WTC11 (cell line): ENCODE measurements at regions not wholly inside any gene's neighbourhood (a gene's known extent, or its start where the extent isn't known, plus 50 kb on each side); places are given as distances from the start of the nearest gene placed in this dataset.

Experiments used
- ATAC-seq: fragments of 200-7000 bp; cut with Tn5 transposase; 2 replicates; pipeline ENCODE4 v1.10.0; 2021; ENCODE audit warnings: mild to moderate bottlenecking, moderate library complexity
- CTCF ChIA-PET: fragments of 300-600 bp; sonication (Branson Sonifier 250); formaldehyde crosslinking; loops from one replicate; lab custom pipeline; 2021; ENCODE audit warnings: antibody characterized with exemption; lab: Charles Lee
- POLR2A ChIA-PET: fragments of 350-600 bp; sonication (Branson Sonifier 250); formaldehyde crosslinking; loops from one replicate; lab custom pipeline; 2021; ENCODE audit warnings: antibody characterized with exemption; lab: Charles Lee
- DNase-seq: peaks from one replicate; pipeline ENCODE4 v3.0.0; 2021; ENCODE audit warnings: low spot score
- H3K27ac Mint-ChIP-seq: 2 replicates; pipeline ENCODE4 v1.8.0; 2021; ENCODE audit warnings: mixed read lengths
- H3K27me3 Mint-ChIP-seq: 2 replicates; pipeline ENCODE4 v1.8.0; 2021; ENCODE audit warnings: low read depth, mild to moderate bottlenecking, moderate library complexity, mixed read lengths
- H3K36me3 Mint-ChIP-seq: 2 replicates; pipeline ENCODE4 v1.8.0; 2021; ENCODE audit warnings: mixed read lengths
- H3K4me1 Mint-ChIP-seq: 2 replicates; pipeline ENCODE4 v1.8.0; 2022; ENCODE audit warnings: mixed read lengths
- H3K4me3 Mint-ChIP-seq: 2 replicates; pipeline ENCODE4 v1.8.0; 2021; ENCODE audit warnings: mild to moderate bottlenecking, moderate library complexity, mixed read lengths
- H3K9me3 Mint-ChIP-seq: 2 replicates; pipeline ENCODE4 v1.8.0; 2021; ENCODE audit warnings: mixed read lengths
- CBFB ChIP-seq: sonication (generic); formaldehyde crosslinking; IDR thresholded peaks from 2 replicates; pipeline ENCODE4 v1.8.1; 2022; ENCODE audit warnings: mild to moderate bottlenecking, low read depth, missing genetic modification reagents
- CDX4 ChIP-seq: fragments of 250-450 bp; sonication (Bioruptor Pico); IDR thresholded peaks from 2 replicates; pipeline ENCODE4 v1.9.0; 2021; ENCODE audit warnings: moderate library complexity, mild to moderate bottlenecking, inconsistent platforms, borderline replicate concordance
- E2F5 ChIP-seq: sonication (generic); formaldehyde crosslinking; IDR thresholded peaks from 2 replicates; pipeline ENCODE4 v1.8.1; 2022; ENCODE audit warnings: mild to moderate bottlenecking, moderate library complexity, missing genetic modification reagents
- FOXJ3 ChIP-seq: sonication (generic); formaldehyde crosslinking; IDR thresholded peaks from 2 replicates; pipeline ENCODE4 v1.9.0; 2021; ENCODE audit warnings: missing genetic modification reagents, mild to moderate bottlenecking, borderline replicate concordance
- FOXP1 ChIP-seq: sonication (generic); formaldehyde crosslinking; IDR thresholded peaks from 2 replicates; pipeline ENCODE4 v1.8.0; 2022; ENCODE audit warnings: missing genetic modification reagents, mild to moderate bottlenecking, moderate library complexity, borderline replicate concordance
- GABPB1 ChIP-seq: sonication (generic); formaldehyde crosslinking; IDR thresholded peaks from 2 replicates; pipeline ENCODE4 v1.8.1; 2023; ENCODE audit warnings: mild to moderate bottlenecking, missing genetic modification reagents
- GRHL2 ChIP-seq: fragments of 250-450 bp; sonication (Bioruptor Pico); IDR thresholded peaks from 2 replicates; pipeline ENCODE4 v1.8.0; 2022; ENCODE audit warnings: mild to moderate bottlenecking, moderate library complexity; ENCODE audit not compliant: insufficient replicate concordance, severe bottlenecking
- GTF2I ChIP-seq: fragments of 250-450 bp; sonication (Bioruptor Pico); conservative IDR thresholded peaks from 2 replicates; pipeline ENCODE4 v1.4.0; 2021; ENCODE audit warnings: mild to moderate bottlenecking
- HMGA2 ChIP-seq: fragments of 250-450 bp; sonication (Bioruptor Pico); IDR thresholded peaks from 2 replicates; pipeline ENCODE4 v1.4.0; 2021; ENCODE audit warnings: mild to moderate bottlenecking, moderate library complexity
- NFATC4 ChIP-seq: fragments of 250-450 bp; sonication (Bioruptor Pico); IDR thresholded peaks from 2 replicates; pipeline ENCODE4 v1.9.0; 2021; ENCODE audit warnings: mild to moderate bottlenecking
- NFYB ChIP-seq: sonication (generic); formaldehyde crosslinking; conservative IDR thresholded peaks from 2 replicates; pipeline ENCODE4 v1.8.0; 2022; ENCODE audit warnings: low read depth, missing genetic modification reagents
- PREB ChIP-seq: sonication (generic); formaldehyde crosslinking; IDR thresholded peaks from 2 replicates; pipeline ENCODE4 v1.8.1; 2022; ENCODE audit warnings: mild to moderate bottlenecking, missing genetic modification reagents, moderate library complexity, borderline replicate concordance
- SMAD4 ChIP-seq: sonication (generic); formaldehyde crosslinking; IDR thresholded peaks from 2 replicates; pipeline ENCODE4 v1.8.0; 2022; ENCODE audit warnings: mild to moderate bottlenecking, missing genetic modification reagents
- TCF7 ChIP-seq: sonication (generic); formaldehyde crosslinking; IDR thresholded peaks from 2 replicates; pipeline ENCODE4 v1.8.0; 2022; ENCODE audit warnings: mild to moderate bottlenecking, low read depth, missing genetic modification reagents, moderate library complexity
- TEAD4 ChIP-seq: sonication (generic); formaldehyde crosslinking; IDR thresholded peaks from 2 replicates; pipeline ENCODE4 v1.8.0; 2022; ENCODE audit warnings: mild to moderate bottlenecking, missing genetic modification reagents
- ZNF232 ChIP-seq: sonication (generic); formaldehyde crosslinking; IDR thresholded peaks from 2 replicates; pipeline ENCODE4 v1.8.0; 2022; ENCODE audit warnings: mild to moderate bottlenecking, missing genetic modification reagents
- ZNF317 ChIP-seq: sonication (generic); formaldehyde crosslinking; IDR thresholded peaks from 2 replicates; pipeline ENCODE4 v1.8.1; 2023; ENCODE audit warnings: low read depth, mild to moderate bottlenecking, moderate library complexity, missing genetic modification reagents, borderline replicate concordance
- TF ChIP-seq, protein P1 (sequence below): sonication (generic); formaldehyde crosslinking; IDR thresholded peaks from 2 replicates; pipeline ENCODE4 v1.8.1; 2022; ENCODE audit warnings: low read depth, mild to moderate bottlenecking, moderate library complexity, missing genetic modification reagents, borderline replicate concordance
- TF ChIP-seq, protein P2 (sequence below): sonication (generic); formaldehyde crosslinking; IDR thresholded peaks from 2 replicates; pipeline ENCODE4 v1.8.1; 2023; ENCODE audit warnings: mild to moderate bottlenecking, missing genetic modification reagents
- TF ChIP-seq, protein P3 (sequence below): sonication (generic); formaldehyde crosslinking; IDR thresholded peaks from 2 replicates; pipeline ENCODE4 v1.8.0; 2022; ENCODE audit warnings: mild to moderate bottlenecking, missing genetic modification reagents

DNA sequence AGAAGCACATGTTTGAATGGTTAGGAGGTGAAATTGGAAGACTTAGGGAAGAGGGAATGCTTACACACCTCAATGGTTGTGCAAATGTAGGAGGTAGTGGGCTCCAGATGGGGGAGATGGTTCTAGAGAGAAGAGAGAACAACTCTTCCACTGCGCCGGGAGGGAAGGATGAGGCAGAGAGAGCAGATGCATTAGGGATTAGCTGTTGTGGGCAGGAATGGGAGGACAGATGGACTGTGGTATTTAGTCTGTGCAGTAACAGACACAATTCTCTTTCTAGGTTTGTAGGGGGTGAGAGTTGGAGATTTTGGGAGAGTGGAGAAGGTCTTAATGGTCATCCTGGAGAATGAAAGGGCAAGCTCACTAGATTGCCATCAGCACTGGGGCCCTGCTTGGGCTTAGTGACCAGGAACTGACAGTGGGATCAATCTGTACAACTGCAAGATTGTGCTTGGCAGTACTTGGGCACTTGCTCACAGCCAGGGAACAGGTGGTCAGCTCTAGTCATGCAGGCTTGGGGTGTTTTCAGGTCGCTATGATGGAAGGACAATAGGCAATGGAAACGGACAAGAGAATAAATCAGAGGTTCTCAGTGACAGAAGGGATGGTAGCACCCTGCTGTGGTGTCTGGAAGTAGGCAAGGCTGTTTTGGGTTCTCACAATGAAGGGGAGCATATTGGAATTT, 182.0 kb upstream of the MYLIP start (continued):
- TF ChIP-seq E2F5 = no peak
- TF ChIP-seq, protein P1, sequence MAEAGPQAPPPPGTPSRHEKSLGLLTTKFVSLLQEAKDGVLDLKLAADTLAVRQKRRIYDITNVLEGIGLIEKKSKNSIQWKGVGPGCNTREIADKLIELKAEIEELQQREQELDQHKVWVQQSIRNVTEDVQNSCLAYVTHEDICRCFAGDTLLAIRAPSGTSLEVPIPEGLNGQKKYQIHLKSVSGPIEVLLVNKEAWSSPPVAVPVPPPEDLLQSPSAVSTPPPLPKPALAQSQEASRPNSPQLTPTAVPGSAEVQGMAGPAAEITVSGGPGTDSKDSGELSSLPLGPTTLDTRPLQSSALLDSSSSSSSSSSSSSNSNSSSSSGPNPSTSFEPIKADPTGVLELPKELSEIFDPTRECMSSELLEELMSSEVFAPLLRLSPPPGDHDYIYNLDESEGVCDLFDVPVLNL (CRISPR knock-in tag) = no peak

DNA sequence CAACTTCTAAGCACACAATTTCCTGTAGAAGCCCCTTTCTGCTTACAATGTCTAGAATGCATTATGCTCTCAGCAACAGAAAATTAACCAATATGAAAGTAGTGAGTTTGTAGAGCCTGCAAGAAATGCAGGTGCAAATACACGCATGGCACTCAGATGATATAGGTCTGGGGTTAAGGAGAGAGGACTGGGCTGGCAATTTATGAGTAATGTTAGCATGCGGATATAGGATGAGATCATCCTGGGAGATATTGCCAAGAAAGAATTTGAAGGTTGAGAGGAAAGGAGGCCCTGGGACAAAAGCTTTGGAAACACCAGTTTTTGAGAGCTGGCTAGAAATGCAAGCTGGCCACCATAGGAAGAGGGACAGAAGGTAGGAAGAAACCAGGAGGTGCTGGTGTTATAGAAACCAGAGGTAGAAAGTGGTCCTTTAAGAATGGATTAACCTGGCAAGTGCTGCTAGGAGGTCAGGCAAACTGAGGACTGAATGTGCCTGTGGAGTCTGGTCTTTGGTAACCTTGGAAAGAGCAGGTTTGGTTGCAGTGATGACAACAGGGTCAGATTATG, 183.2 kb upstream of the MYLIP start:
- Mint-ChIP-seq H3K36me3 (peaks cover 2% of the 10 kb centered on the region; the same call in 1 of the 2 replicates), H3K27me3 (no peaks in the 10 kb centered on the region), H3K4me1 (peaks cover 18% of the 10 kb centered on the region), H3K27ac (no peak overlapping the region), H3K4me3 (no peak overlapping the region), H3K9me3 (peaks cover 7% of the 10 kb centered on the region)
- ChIA-PET POLR2A (no interaction called here), CTCF (no interaction called here)
- DNase-seq (no peak), ATAC-seq (no peak)
- TF ChIP-seq GTF2I (CRISPR knock-in tag) (no peak), NFATC4 (no peak), ZNF232 (CRISPR knock-in tag) (no peak), TEAD4 (CRISPR knock-in tag) (no peak), CDX4 (CRISPR knock-in tag) (no peak), ZNF317 (CRISPR knock-in tag) (no peak), HMGA2 (CRISPR knock-in tag) (no peak), GRHL2 (CRISPR knock-in tag) (no peak), PREB (no peak), CBFB (no peak), NFYB (CRISPR knock-in tag) (no peak), GABPB1 (no peak), TCF7 (CRISPR knock-in tag) (no peak), FOXP1 (CRISPR knock-in tag) (no peak), FOXJ3 (CRISPR knock-in tag) (no peak), SMAD4 (CRISPR knock-in tag) (no peak)
- TF ChIP-seq, protein P2, sequence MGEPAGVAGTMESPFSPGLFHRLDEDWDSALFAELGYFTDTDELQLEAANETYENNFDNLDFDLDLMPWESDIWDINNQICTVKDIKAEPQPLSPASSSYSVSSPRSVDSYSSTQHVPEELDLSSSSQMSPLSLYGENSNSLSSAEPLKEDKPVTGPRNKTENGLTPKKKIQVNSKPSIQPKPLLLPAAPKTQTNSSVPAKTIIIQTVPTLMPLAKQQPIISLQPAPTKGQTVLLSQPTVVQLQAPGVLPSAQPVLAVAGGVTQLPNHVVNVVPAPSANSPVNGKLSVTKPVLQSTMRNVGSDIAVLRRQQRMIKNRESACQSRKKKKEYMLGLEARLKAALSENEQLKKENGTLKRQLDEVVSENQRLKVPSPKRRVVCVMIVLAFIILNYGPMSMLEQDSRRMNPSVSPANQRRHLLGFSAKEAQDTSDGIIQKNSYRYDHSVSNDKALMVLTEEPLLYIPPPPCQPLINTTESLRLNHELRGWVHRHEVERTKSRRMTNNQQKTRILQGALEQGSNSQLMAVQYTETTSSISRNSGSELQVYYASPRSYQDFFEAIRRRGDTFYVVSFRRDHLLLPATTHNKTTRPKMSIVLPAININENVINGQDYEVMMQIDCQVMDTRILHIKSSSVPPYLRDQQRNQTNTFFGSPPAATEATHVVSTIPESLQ (CRISPR knock-in tag) = no peak
- TF ChIP-seq, protein P3, sequence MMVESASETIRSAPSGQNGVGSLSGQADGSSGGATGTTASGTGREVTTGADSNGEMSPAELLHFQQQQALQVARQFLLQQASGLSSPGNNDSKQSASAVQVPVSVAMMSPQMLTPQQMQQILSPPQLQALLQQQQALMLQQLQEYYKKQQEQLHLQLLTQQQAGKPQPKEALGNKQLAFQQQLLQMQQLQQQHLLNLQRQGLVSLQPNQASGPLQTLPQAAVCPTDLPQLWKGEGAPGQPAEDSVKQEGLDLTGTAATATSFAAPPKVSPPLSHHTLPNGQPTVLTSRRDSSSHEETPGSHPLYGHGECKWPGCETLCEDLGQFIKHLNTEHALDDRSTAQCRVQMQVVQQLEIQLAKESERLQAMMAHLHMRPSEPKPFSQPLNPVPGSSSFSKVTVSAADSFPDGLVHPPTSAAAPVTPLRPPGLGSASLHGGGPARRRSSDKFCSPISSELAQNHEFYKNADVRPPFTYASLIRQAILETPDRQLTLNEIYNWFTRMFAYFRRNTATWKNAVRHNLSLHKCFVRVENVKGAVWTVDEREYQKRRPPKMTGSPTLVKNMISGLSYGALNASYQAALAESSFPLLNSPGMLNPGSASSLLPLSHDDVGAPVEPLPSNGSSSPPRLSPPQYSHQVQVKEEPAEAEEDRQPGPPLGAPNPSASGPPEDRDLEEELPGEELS = no peak
